Cardiac muscle cell (in vitro differentiated cells and primary cell): ENCODE measurements at regions not wholly inside any gene's neighbourhood (a gene's known extent, or its start where the extent isn't known, plus 50 kb on each side); places are given as distances from the start of the nearest gene placed in this dataset.
A peak's percentile ranks its signal among the peaks of the same experiment; 100 is the strongest.

Experiments
- DNase-seq, 2 donors: peaks; one replicate each; pipeline versions ENCODE4 v3.0.0 to v3.0.0-alpha.2; 2010 to 2017; ENCODE audit warnings: low read depth in 1 of 2, low spot score in 1 of 2
- H3K27ac ChIP-seq: fragments of 200-600 bp; sonication (generic); 2 replicates; pipeline ENCODE4 v1.5.1; 2016
- H3K27me3 ChIP-seq: fragments of 200-600 bp; sonication (generic); 2 replicates; pipeline ENCODE4 v1.6.0; 2016; ENCODE audit warnings: control low read depth
- H3K36me3 ChIP-seq: fragments of 200-600 bp; sonication (generic); 2 replicates; pipeline ENCODE4 v1.5.1; 2016; ENCODE audit warnings: control low read depth
- H3K4me1 ChIP-seq: fragments of 200-600 bp; sonication (generic); 2 replicates; pipeline ENCODE4 v1.8.1; 2017; ENCODE audit warnings: low read depth, mild to moderate bottlenecking, mixed run types
- H3K4me3 ChIP-seq: fragments of 200-600 bp; sonication (generic); 2 replicates; pipeline ENCODE4 v1.5.1; 2016; ENCODE audit warnings: mild to moderate bottlenecking
- H3K9me3 ChIP-seq: fragments of 200-600 bp; sonication (generic); 2 replicates; pipeline ENCODE4 v1.5.1; 2017; ENCODE audit warnings: low read depth, mild to moderate bottlenecking, control low read depth
- TF ChIP-seq, protein P1 (sequence below): IDR thresholded peaks from 2 replicates; pipeline ENCODE4 v1.5.1; 2012; ENCODE audit warnings: low read depth, mild to moderate bottlenecking, low read length

DNA sequence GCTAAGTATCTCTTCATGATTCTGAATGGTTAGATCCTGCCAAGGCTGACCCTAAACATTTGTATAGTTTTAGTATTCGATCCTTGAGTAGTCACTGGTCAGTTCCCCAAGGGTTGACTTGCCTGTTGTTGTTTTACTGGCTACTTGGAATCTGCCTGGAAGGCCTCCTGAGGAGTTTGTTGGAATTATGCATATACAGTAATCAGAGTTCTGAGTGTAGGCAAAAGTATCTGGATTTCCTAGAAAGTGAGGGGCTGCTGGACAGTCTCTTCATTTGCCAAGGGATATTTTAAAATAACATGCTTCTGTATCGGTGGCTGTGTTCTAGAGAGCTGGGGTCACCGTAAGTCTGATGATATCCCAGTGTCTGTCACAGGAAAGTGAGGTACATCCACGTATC lies 333.2 kb upstream of the C2CD4B start:
- TF ChIP-seq, protein P1, sequence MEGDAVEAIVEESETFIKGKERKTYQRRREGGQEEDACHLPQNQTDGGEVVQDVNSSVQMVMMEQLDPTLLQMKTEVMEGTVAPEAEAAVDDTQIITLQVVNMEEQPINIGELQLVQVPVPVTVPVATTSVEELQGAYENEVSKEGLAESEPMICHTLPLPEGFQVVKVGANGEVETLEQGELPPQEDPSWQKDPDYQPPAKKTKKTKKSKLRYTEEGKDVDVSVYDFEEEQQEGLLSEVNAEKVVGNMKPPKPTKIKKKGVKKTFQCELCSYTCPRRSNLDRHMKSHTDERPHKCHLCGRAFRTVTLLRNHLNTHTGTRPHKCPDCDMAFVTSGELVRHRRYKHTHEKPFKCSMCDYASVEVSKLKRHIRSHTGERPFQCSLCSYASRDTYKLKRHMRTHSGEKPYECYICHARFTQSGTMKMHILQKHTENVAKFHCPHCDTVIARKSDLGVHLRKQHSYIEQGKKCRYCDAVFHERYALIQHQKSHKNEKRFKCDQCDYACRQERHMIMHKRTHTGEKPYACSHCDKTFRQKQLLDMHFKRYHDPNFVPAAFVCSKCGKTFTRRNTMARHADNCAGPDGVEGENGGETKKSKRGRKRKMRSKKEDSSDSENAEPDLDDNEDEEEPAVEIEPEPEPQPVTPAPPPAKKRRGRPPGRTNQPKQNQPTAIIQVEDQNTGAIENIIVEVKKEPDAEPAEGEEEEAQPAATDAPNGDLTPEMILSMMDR: no peak
- H3K9me3 ChIP-seq: no peaks in the 10 kb centered on the region
- peaks cover 62% of the 10 kb centered on the region for H3K4me1 ChIP-seq
- H3K27ac ChIP-seq: no peak overlapping the region
- H3K4me3 ChIP-seq: no peak overlapping the region
- no peaks in the 10 kb centered on the region for H3K36me3 ChIP-seq
- no peak for DNase-seq
- no peaks in the 10 kb centered on the region for H3K27me3 ChIP-seq

DNA sequence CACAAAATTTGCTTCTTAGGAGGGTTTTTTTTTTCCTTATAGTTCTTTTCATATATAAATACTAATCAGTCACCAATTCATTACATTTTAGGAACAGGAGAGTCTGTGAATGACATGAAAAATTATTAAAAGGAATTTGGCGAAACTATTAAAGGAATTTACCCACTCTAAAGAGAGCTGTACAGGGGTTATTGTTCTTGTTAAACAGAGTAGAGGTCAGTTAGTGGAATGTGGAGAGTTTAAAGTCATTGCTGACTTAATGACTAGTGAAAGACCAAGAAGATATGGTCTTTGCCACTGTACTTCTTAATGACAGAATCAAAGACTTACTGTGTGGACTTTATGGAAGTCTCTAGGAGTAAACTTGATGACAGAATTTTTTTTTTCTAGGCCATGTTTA lies 333.6 kb upstream of the C2CD4B start:
- Histone ChIP-seq H3K36me3 (no peaks in the 10 kb centered on the region), H3K9me3 (no peaks in the 10 kb centered on the region), H3K27me3 (no peaks in the 10 kb centered on the region), H3K27ac (no peak overlapping the region), H3K4me3 (no peak overlapping the region), H3K4me1 (peaks cover 66% of the 10 kb centered on the region)
- TF ChIP-seq, protein P1: no peak
- no peak for DNase-seq

DNA sequence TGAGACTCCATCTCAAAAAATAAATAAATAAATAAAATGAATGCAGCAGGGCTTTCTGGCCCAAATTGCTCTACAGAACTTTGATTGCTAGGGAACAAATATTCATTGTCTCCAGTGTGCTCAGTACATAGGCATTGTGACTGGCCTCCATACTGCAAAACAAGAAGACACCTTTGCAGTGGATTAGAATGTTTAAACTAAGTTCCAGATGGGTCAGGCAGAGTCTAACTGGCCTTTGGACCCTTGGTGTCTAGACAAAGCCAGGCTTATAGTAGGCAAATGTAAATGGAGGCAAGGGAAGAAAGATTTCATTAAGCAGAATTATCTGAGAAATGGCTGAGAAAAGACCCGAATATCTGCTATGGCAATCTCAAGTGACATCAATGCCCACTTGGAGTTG lies 335.2 kb upstream of the C2CD4B start:
- no peak overlapping the region for H3K27ac ChIP-seq
- H3K4me3 ChIP-seq: no peak overlapping the region
- TF ChIP-seq, protein P1: no peak
- DNase-seq: no peak
- no peaks in the 10 kb centered on the region for H3K9me3 ChIP-seq
- no peaks in the 10 kb centered on the region for H3K36me3 ChIP-seq
- H3K4me1 ChIP-seq: peaks cover 63% of the 10 kb centered on the region
- H3K27me3 ChIP-seq: no peaks in the 10 kb centered on the region

DNA sequence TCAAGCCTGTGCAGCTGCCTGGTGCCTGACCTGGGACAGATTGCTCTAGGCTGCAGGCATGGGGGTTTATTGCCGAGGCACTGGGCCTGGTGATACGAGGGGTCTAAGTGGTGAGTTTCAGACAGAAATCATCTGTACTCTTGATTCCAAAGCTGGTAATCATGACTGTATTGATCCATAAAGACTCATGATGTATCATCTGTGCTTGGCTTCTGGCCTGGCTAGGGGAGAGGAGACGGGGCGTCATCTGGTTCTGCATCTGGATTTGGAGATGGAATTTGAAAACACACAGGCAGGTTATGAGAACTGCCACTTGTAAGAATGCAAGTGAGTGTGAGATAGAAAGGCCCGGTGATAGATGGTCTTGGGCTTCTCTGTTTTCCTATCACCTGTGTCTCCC lies 337.4 kb upstream of the C2CD4B start:
- H3K9me3 ChIP-seq: no peaks in the 10 kb centered on the region
- no peak overlapping the region for H3K4me3 ChIP-seq
- DNase-seq: no peak
- H3K4me1 ChIP-seq: peaks cover 63% of the 10 kb centered on the region
- no peaks in the 10 kb centered on the region for H3K27me3 ChIP-seq
- H3K27ac ChIP-seq: no peak overlapping the region
- TF ChIP-seq, protein P1: no peak
- H3K36me3 ChIP-seq: no peaks in the 10 kb centered on the region

DNA sequence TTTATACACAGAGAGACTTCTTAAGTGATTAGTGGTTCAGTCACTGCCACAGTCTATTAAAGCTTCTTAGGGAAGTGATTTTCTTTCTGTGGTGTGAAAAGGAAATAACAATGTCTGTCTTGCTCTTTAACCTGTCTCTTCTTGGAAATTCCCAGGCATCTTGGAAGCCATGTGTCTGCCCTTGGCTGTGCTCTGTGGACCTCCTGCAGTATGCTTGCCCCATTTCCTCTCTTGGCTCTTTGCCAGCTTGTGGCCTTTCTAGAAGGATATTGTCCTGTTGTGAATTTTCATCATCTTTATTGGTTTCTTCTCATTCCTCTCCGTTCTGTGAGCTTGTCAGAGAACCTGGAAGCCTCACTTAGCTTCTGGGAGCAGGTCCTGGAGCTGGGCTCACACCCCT lies 338.4 kb upstream of the C2CD4B start:
- no peaks in the 10 kb centered on the region for H3K27me3 ChIP-seq
- TF ChIP-seq, protein P1: no peak
- H3K4me3 ChIP-seq: no peak overlapping the region
- no peak overlapping the region for H3K27ac ChIP-seq
- H3K9me3 ChIP-seq: no peaks in the 10 kb centered on the region
- DNase-seq: peak in 1 of 2 donors; percentile 82
- H3K36me3 ChIP-seq: no peaks in the 10 kb centered on the region
- peaks cover 64% of the 10 kb centered on the region for H3K4me1 ChIP-seq

DNA sequence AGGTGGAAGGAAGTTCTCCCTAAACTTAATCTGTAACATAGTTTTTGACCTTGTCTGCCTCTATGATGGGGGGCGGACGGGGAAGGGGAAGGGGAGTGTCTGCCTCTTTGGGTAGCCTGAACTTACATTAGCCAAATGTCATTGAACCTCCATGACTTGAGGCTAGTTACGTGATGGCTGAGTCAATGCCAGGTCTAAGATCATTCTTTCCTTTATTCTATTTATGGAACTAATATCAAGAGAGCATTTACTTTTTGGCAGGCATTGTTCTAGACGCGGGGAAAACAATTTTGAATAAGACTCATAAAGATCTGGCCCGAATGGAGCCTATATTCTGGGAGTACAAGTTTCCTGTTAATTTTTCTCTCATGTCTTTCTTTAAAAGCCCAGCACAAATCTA lies 340.7 kb upstream of the C2CD4B start:
- peaks cover 76% of the 10 kb centered on the region for H3K4me1 ChIP-seq
- H3K27ac ChIP-seq: peak overlapping the region; percentile 96
- TF ChIP-seq, protein P1: no peak
- no peaks in the 10 kb centered on the region for H3K36me3 ChIP-seq
- H3K4me3 ChIP-seq: no peak overlapping the region
- H3K27me3 ChIP-seq: no peaks in the 10 kb centered on the region
- H3K9me3 ChIP-seq: no peaks in the 10 kb centered on the region
- DNase-seq: peak in 1 of 2 donors; percentile 48
